ENCODE measurements at regions not wholly inside any gene's neighbourhood (a gene's known extent, or its start where the extent isn't known, plus 50 kb on each side); places are given as distances from the start of the nearest gene placed in this dataset.

- no peak for TF ChIP-seq ZNF624 (tag by site-specific recombination; IDR thresholded peaks at IDR 0.05)
- no peak for TF ChIP-seq ZNF768 (tag by site-specific recombination; IDR thresholded peaks at IDR 0.05)
- TF ChIP-seq KLF8 (tag by site-specific recombination; IDR thresholded peaks at IDR 0.05) = no peak
- TF ChIP-seq ZSCAN16 (tag by site-specific recombination; IDR thresholded peaks at IDR 0.05) = no peak
- no peak for TF ChIP-seq ZSCAN30 (tag by site-specific recombination; IDR thresholded peaks at IDR 0.05)
- TF ChIP-seq BCL11A (tag by site-specific recombination; IDR thresholded peaks at IDR 0.05; ENCODE audit: low read depth) = no peak
- TF ChIP-seq OVOL3 (tag by site-specific recombination; IDR thresholded peaks at IDR 0.05) = no peak
- TF ChIP-seq KLF17 (tag by site-specific recombination; IDR thresholded peaks at IDR 0.05) = no peak
- TF ChIP-seq ZNF324 (tag by site-specific recombination; IDR thresholded peaks at IDR 0.05) = no peak
- TF ChIP-seq WT1 (tag by site-specific recombination; IDR thresholded peaks at IDR 0.05) = no peak
- no peak for TF ChIP-seq ZNF184 (tag by site-specific recombination; IDR thresholded peaks at IDR 0.05)
- TF ChIP-seq, protein P1, sequence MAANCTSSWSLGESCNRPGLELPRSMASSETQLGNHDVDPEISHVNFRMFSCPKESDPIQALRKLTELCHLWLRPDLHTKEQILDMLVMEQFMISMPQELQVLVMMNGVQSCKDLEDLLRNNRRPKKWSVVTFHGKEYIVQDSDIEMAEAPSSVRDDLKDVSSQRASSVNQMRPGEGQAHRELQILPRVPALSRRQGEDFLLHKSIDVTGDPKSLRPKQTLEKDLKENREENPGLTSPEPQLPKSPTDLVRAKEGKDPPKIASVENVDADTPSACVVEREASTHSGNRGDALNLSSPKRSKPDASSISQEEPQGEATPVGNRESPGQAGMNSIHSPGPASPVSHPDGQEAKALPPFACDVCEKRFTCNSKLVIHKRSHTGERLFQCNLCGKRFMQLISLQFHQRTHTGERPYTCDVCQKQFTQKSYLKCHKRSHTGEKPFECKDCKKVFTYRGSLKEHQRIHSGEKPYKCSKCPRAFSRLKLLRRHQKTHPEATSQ (tag by site-specific recombination; IDR thresholded peaks at IDR 0.05) = no peak
- no peak for TF ChIP-seq ZFP41 (tag by site-specific recombination; IDR thresholded peaks at IDR 0.05; ENCODE audit: borderline replicate concordance)
- H3K4me3 ChIP-seq (ENCODE audit: low read depth, low read length) = no peak overlapping the region
- H3K27ac ChIP-seq (ENCODE audit: extremely low read depth, low read depth, low read length) = no peak overlapping the region
- no peaks in the 10 kb centered on the region for H3K9me3 ChIP-seq (ENCODE audit: control insufficient read depth, insufficient read depth, low read depth, low read length)
- ChIA-PET CTCF (no interaction called here), POLR2A (no interaction called here)
- no peaks in the 10 kb centered on the region for H3K4me1 ChIP-seq (ENCODE audit: control insufficient read depth, insufficient read depth, low read length)
- no peaks in the 10 kb centered on the region for H3K36me3 ChIP-seq (ENCODE audit: control insufficient read depth in 2 of 2, insufficient read depth in 1 of 2, low read length in 2 of 2)
Measured at GRCh38 chr22:48676266-48677167, 1151.2 kb downstream of the BRD1 start.

- no peaks in the 10 kb centered on the region for H3K9me3 ChIP-seq (ENCODE audit: control insufficient read depth, insufficient read depth, low read depth, low read length)
Measured at GRCh38 chr22:48675830-48676145, 1151.9 kb downstream of the BRD1 start.

DNA sequence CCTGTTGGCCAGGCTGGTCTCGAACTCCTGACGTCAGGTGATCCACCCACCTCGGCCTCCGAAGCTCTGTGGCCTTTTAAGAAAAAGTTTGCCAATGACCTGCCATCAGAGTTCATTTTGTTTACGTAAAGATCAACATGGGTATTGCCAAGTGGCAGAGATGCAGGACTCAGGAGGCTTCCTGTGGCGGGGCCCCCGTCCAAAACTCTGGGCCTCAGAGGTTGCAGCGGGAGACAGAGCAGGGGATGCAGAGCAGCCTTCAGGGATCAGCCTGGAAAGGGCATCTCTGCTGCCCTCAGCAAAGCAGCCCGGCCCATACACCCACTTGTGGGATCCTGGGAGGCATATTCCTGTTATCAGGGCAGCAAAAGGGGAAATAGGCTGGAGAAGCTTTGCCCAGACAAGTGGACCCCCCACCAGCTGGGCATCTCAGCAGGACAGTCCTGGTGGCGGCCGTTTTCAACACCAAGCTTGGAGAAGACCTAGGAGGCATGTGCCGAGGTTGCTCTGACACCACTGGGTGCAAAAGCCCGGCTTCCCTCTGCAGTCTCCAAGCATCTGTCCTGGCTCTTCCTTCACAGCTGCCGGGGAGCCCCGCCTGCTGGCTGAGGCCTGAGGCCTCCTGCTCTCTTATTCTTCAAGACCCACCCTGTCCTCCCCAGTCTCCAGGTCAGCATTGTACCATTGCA is 1152.4 kb downstream of the BRD1 start:
- H3K27ac ChIP-seq (ENCODE audit: extremely low read depth, low read depth, low read length) = no peak overlapping the region
- TF ChIP-seq ZNF76 (tag by site-specific recombination; IDR thresholded peaks at IDR 0.05; ENCODE audit: borderline replicate concordance, low read depth) = no peak
- no peaks in the 10 kb centered on the region for H3K9me3 ChIP-seq (ENCODE audit: control insufficient read depth, insufficient read depth, low read depth, low read length)
- no peak overlapping the region for H3K4me3 ChIP-seq (ENCODE audit: low read depth, low read length)
- CTCF ChIA-PET = no interaction called here
- H3K36me3 ChIP-seq (ENCODE audit: control insufficient read depth in 2 of 2, insufficient read depth in 1 of 2, low read length in 2 of 2) = no peaks in the 10 kb centered on the region
- POLR2A ChIA-PET = interaction anchor here (0.7 kb wide), 1 partner anchor 15 kb away, joined by 3 read pairs; no protein-coding TSS in a partner anchor
- no peaks in the 10 kb centered on the region for H3K4me1 ChIP-seq (ENCODE audit: control insufficient read depth, insufficient read depth, low read length)

More at GRCh38 chr22:48675830-48676145, 1151.9 kb downstream of the BRD1 start:
- TF ChIP-seq, protein P2, sequence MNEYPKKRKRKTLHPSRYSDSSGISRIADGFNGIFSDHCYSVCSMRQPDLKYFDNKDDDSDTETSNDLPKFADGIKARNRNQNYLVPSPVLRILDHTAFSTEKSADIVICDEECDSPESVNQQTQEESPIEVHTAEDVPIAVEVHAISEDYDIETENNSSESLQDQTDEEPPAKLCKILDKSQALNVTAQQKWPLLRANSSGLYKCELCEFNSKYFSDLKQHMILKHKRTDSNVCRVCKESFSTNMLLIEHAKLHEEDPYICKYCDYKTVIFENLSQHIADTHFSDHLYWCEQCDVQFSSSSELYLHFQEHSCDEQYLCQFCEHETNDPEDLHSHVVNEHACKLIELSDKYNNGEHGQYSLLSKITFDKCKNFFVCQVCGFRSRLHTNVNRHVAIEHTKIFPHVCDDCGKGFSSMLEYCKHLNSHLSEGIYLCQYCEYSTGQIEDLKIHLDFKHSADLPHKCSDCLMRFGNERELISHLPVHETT (tag by site-specific recombination; IDR thresholded peaks at IDR 0.05) = no peak
- TF ChIP-seq MEIS1 (CRISPR knock-in tag; IDR thresholded peaks at IDR 0.05; ENCODE audit: borderline replicate concordance) = no peak
- Histone ChIP-seq H3K4me1 (ENCODE audit: control insufficient read depth, insufficient read depth, low read length) (no peaks in the 10 kb centered on the region), H3K4me3 (ENCODE audit: low read depth, low read length) (no peak overlapping the region), H3K36me3 (ENCODE audit: control insufficient read depth in 2 of 2, insufficient read depth in 1 of 2, low read length in 2 of 2) (no peaks in the 10 kb centered on the region), H3K27ac (ENCODE audit: extremely low read depth, low read depth, low read length) (no peak overlapping the region)
- ChIA-PET CTCF (no interaction called here), POLR2A (no interaction called here)
